Activated T-helper 17 cell treated with anti-CD3 and anti-CD28 coated beads, Interleukin-2, amount 50 U/mL, for 72 hours (primary cell): ENCODE measurements at regions not wholly inside any gene's neighbourhood (a gene's known extent, or its start where the extent isn't known, plus 50 kb on each side); places are given as distances from the start of the nearest gene placed in this dataset.
"Not testable (repeated sequence)": the region's sequence is repeated elsewhere in the genome, so short reads cannot be mapped to it uniquely, and the experiment has no call there.

ENCODE experiments used
- ATAC-seq: fragments of 150-1000 bp; cut with Tn5 transposase; replicated peaks from 2 replicates; pipeline ENCODE4 v1.10.0; 2021; ENCODE audit warnings: mild to moderate bottlenecking, moderate library complexity
- H3K27ac Mint-ChIP-seq: one replicate; pipeline ENCODE4 v1.8.0; 2022; ENCODE audit warnings: mixed read lengths
- H3K27me3 Mint-ChIP-seq: one replicate; pipeline ENCODE4 v1.8.0; 2022; ENCODE audit warnings: mixed read lengths
- H3K36me3 Mint-ChIP-seq: one replicate; pipeline ENCODE4 v1.8.0; 2022; ENCODE audit warnings: low read depth, mild to moderate bottlenecking, mixed read lengths
- H3K4me1 Mint-ChIP-seq: one replicate; pipeline ENCODE4 v1.8.0; 2022; ENCODE audit warnings: mixed read lengths
- H3K4me3 Mint-ChIP-seq: one replicate; pipeline ENCODE4 v1.8.0; 2022; ENCODE audit warnings: mild to moderate bottlenecking, mixed read lengths
- H3K9me3 Mint-ChIP-seq: one replicate; pipeline ENCODE4 v1.8.0; 2022; ENCODE audit warnings: mixed read lengths

GRCh38 chr2:34810456-34810855 is 1211.4 kb upstream of the FAM98A start:
- no peak for ATAC-seq

GRCh38 chr2:34808426-34808825 is 1209.3 kb upstream of the FAM98A start:
- Mint-ChIP-seq H3K4me1 (no peaks in the 10 kb centered on the region), H3K27ac (no peak overlapping the region), H3K4me3 (no peak overlapping the region), H3K36me3 (no peaks in the 10 kb centered on the region), H3K9me3 (no peaks in the 10 kb centered on the region), H3K27me3 (no peaks in the 10 kb centered on the region)
- ATAC-seq: no peak

More at GRCh38 chr2:34810456-34810855, 1211.4 kb upstream of the FAM98A start:
- Mint-ChIP-seq H3K36me3 (no peaks in the 10 kb centered on the region), H3K4me1 (no peaks in the 10 kb centered on the region), H3K9me3 (no peaks in the 10 kb centered on the region), H3K4me3 (no peak overlapping the region), H3K27me3 (no peaks in the 10 kb centered on the region), H3K27ac (no peak overlapping the region)

GRCh38 chr2:34806891-34807290 is 1207.8 kb upstream of the FAM98A start:
- no peak for ATAC-seq
- Mint-ChIP-seq H3K27me3 (no peaks in the 10 kb centered on the region), H3K27ac (no peak overlapping the region), H3K4me3 (no peak overlapping the region), H3K9me3 (no peaks in the 10 kb centered on the region), H3K36me3 (no peaks in the 10 kb centered on the region), H3K4me1 (no peaks in the 10 kb centered on the region)

GRCh38 chr2:34806396-34806795 is 1207.3 kb upstream of the FAM98A start:
- Mint-ChIP-seq H3K9me3 (no peaks in the 10 kb centered on the region), H3K36me3 (no peaks in the 10 kb centered on the region), H3K27ac (no peak overlapping the region), H3K27me3 (no peaks in the 10 kb centered on the region), H3K4me3 (no peak overlapping the region), H3K4me1 (no peaks in the 10 kb centered on the region)
- ATAC-seq: no peak

- no peaks in the 10 kb centered on the region for H3K36me3 Mint-ChIP-seq
- no peak overlapping the region for H3K27ac Mint-ChIP-seq
- H3K4me1 Mint-ChIP-seq: no peaks in the 10 kb centered on the region
- no peak overlapping the region for H3K4me3 Mint-ChIP-seq
- H3K9me3 Mint-ChIP-seq: no peaks in the 10 kb centered on the region
- H3K27me3 Mint-ChIP-seq: no peaks in the 10 kb centered on the region
- ATAC-seq: no peak
Observed at GRCh38 chr2:34799556-34799955, 1200.5 kb upstream of the FAM98A start.

- H3K27ac Mint-ChIP-seq, H3K4me1 Mint-ChIP-seq, H3K27me3 Mint-ChIP-seq, H3K9me3 Mint-ChIP-seq, H3K36me3 Mint-ChIP-seq, ATAC-seq, H3K4me3 Mint-ChIP-seq: not testable (repeated sequence)
Observed at GRCh38 chr2:34795586-34795985, 1196.5 kb upstream of the FAM98A start.

- Mint-ChIP-seq H3K27ac (no peak overlapping the region), H3K9me3 (no peaks in the 10 kb centered on the region), H3K36me3 (no peaks in the 10 kb centered on the region), H3K4me1 (no peaks in the 10 kb centered on the region), H3K4me3 (no peak overlapping the region), H3K27me3 (no peaks in the 10 kb centered on the region)
- no peak for ATAC-seq
Observed at GRCh38 chr2:34789169-34789568, 1190.1 kb upstream of the FAM98A start.

GRCh38 chr2:34787341-34787740 is 1188.2 kb upstream of the FAM98A start:
- Mint-ChIP-seq H3K9me3 (no peaks in the 10 kb centered on the region), H3K36me3 (no peaks in the 10 kb centered on the region), H3K4me1 (no peaks in the 10 kb centered on the region), H3K4me3 (no peak overlapping the region), H3K27me3 (no peaks in the 10 kb centered on the region), H3K27ac (no peak overlapping the region)
- ATAC-seq: no peak

- Mint-ChIP-seq H3K27me3 (no peaks in the 10 kb centered on the region), H3K36me3 (no peaks in the 10 kb centered on the region), H3K9me3 (peaks cover 6% of the 10 kb centered on the region), H3K4me3 (no peak overlapping the region), H3K4me1 (no peaks in the 10 kb centered on the region), H3K27ac (no peak overlapping the region)
- ATAC-seq: no peak
Observed at GRCh38 chr2:34785206-34785785, 1186.2 kb upstream of the FAM98A start.

GRCh38 chr2:34784701-34785100 is 1185.6 kb upstream of the FAM98A start:
- peaks cover 6% of the 10 kb centered on the region for H3K9me3 Mint-ChIP-seq
- no peak overlapping the region for H3K4me3 Mint-ChIP-seq
- no peaks in the 10 kb centered on the region for H3K4me1 Mint-ChIP-seq
- no peaks in the 10 kb centered on the region for H3K27me3 Mint-ChIP-seq
- H3K27ac Mint-ChIP-seq: no peak overlapping the region
- no peak for ATAC-seq
- H3K36me3 Mint-ChIP-seq: no peaks in the 10 kb centered on the region

GRCh38 chr2:34750742-34751141 is 1151.6 kb upstream of the FAM98A start:
- H3K27ac Mint-ChIP-seq, H3K9me3 Mint-ChIP-seq, H3K36me3 Mint-ChIP-seq, H3K27me3 Mint-ChIP-seq, H3K4me3 Mint-ChIP-seq, H3K4me1 Mint-ChIP-seq, ATAC-seq: not testable (repeated sequence)

GRCh38 chr2:34747643-34748042 is 1148.5 kb upstream of the FAM98A start:
- ATAC-seq: no peak
- H3K27ac Mint-ChIP-seq: no peak overlapping the region
- H3K27me3 Mint-ChIP-seq: no peaks in the 10 kb centered on the region
- H3K4me1 Mint-ChIP-seq: no peaks in the 10 kb centered on the region
- no peaks in the 10 kb centered on the region for H3K36me3 Mint-ChIP-seq
- no peak overlapping the region for H3K4me3 Mint-ChIP-seq
- no peaks in the 10 kb centered on the region for H3K9me3 Mint-ChIP-seq

GRCh38 chr2:34738691-34739090 is 1139.6 kb upstream of the FAM98A start:
- Mint-ChIP-seq H3K27ac (no peak overlapping the region), H3K9me3 (peaks cover 8% of the 10 kb centered on the region), H3K4me3 (no peak overlapping the region), H3K4me1 (no peaks in the 10 kb centered on the region), H3K27me3 (no peaks in the 10 kb centered on the region), H3K36me3 (no peaks in the 10 kb centered on the region)
- ATAC-seq: no peak

GRCh38 chr2:34737146-34737545 is 1138.0 kb upstream of the FAM98A start:
- H3K27me3 Mint-ChIP-seq: no peaks in the 10 kb centered on the region
- H3K9me3 Mint-ChIP-seq: peaks cover 8% of the 10 kb centered on the region
- H3K27ac Mint-ChIP-seq: no peak overlapping the region
- no peaks in the 10 kb centered on the region for H3K36me3 Mint-ChIP-seq
- no peaks in the 10 kb centered on the region for H3K4me1 Mint-ChIP-seq
- H3K4me3 Mint-ChIP-seq: no peak overlapping the region
- no peak for ATAC-seq

- Mint-ChIP-seq H3K27ac (no peak overlapping the region), H3K4me1 (no peaks in the 10 kb centered on the region), H3K9me3 (peaks cover 8% of the 10 kb centered on the region), H3K27me3 (no peaks in the 10 kb centered on the region), H3K36me3 (no peaks in the 10 kb centered on the region), H3K4me3 (no peak overlapping the region)
- ATAC-seq: no peak
Observed at GRCh38 chr2:34736482-34736881, 1137.4 kb upstream of the FAM98A start.

- Mint-ChIP-seq H3K4me1 (no peaks in the 10 kb centered on the region), H3K36me3 (no peaks in the 10 kb centered on the region), H3K27ac (no peak overlapping the region), H3K9me3 (peaks cover 8% of the 10 kb centered on the region), H3K27me3 (no peaks in the 10 kb centered on the region), H3K4me3 (no peak overlapping the region)
- no peak for ATAC-seq
Observed at GRCh38 chr2:34734662-34735061, 1135.6 kb upstream of the FAM98A start.
